SH-SY5Y (cell line): ENCODE measurements at regions not wholly inside any gene's neighbourhood (a gene's known extent, or its start where the extent isn't known, plus 50 kb on each side); places are given as distances from the start of the nearest gene placed in this dataset.

Source experiments
- GATA2 ChIP-seq: IDR thresholded peaks from 2 replicates; pipeline ENCODE4 v1.6.1; 2011; ENCODE audit warnings: mild to moderate bottlenecking, low read depth, low read length
- GATA3 ChIP-seq: IDR thresholded peaks from 2 replicates; pipeline ENCODE4 v1.6.1; 2011; ENCODE audit warnings: low read depth, mild to moderate bottlenecking, low read length, moderate library complexity

DNA sequence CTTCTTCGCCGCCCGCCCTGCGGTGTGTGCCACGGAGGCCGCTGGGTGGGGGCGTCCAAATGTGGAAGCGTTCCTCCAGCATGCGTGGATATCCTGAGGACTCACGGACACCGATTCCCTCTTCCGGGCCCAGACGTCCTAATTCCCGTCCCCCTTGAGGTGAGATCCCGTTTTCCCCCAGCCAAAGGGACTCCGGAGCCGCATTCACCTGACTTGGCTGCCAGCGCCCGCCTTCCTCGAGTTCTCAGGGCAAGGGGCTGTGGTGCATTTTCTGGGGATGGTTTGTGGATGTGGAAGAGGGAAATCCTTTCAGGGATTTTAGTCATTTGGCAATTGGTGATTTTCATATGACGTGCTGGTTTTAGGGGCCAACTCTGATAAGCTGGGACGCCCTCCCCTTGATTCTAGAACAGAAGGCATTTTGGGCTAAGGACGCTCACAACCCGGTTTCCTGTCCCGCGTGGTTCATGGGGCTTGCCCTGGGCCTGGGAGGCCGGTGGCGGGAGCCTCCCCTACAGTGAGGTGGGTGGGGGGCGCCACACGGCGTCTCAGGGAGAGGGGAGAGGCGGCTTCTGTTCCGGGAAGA, 165.4 kb downstream of the ACTR3B start:
- TF ChIP-seq GATA2 = no peak
- TF ChIP-seq GATA3 = no peak

DNA sequence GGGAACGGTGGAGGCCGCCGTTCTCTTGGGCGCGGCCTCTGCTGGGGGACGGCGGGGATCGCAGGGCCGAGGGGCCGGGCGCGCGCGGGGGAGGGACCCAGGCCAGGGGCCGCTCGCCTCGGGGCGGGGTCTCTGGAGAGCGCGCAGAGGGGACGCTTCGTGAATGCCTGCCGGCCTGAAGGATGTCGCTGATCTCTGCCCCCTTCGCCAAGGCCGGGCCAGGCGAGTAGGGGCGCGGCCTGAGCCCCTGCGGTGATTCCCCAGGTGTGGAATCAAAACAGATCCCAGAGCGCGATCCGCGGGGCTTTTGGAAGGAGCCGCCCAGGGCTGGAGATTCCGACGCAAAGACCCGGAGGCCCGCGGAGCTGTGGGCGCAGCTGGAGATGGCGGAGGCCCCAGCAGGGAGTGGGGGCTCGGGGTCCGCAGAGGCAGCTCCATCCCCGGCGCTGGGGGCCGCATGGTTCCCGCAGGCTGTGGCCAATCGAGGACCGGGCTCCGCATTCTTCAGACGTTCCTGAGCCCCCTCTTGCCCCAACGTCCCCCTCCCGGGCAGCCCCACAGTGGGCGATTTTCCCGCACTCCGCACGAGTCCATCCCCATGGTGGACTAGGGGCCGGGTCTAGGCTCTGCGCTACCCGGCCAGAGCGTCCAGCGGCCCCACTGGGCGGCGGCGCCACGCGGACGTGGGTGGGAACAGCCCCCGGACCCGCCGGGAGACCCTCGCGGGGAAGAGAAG, 166.0 kb downstream of the ACTR3B start:
- TF ChIP-seq GATA2 (no peak), GATA3 (no peak)

DNA sequence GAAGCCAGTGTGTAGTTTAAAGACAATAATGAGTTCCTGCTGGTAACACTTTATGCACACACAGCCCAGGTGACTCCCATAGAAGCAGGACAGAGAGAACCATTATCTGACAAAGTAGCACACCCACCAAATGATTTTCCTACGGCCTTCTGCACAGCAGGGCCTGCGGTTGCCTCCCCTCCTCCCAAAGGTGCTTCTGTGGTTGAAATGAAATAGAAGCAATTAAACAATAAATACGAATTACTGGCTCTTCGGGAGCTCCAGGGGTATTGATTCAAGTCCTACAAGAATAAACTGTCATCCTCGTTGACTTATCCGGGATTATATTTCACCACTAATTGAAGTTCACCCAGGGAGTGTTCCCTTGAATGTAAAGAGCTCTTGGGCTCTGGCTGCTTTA, 172.1 kb downstream of the ACTR3B start:
- TF ChIP-seq GATA3 (no peak), GATA2 (no peak)

DNA sequence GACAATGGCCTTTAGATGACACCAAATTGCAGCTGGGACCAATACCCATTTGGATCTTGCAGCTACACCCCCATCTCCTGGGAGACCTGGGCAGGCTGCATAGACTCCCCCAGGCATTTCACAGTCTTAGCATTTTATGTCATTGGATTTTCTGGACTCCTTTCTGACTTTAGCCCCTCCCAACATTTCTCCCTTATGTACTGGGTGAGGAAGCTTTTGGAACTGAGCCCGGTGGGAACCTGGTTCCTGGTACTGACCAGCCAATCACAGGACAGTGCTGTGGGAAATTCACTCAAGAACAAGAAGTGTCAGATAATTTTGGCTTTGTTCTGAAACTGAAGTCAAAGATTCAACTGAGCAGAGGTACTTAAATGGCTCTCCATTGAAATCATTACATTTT, 177.7 kb downstream of the ACTR3B start:
- TF ChIP-seq GATA2 (no peak), GATA3 (no peak)

DNA sequence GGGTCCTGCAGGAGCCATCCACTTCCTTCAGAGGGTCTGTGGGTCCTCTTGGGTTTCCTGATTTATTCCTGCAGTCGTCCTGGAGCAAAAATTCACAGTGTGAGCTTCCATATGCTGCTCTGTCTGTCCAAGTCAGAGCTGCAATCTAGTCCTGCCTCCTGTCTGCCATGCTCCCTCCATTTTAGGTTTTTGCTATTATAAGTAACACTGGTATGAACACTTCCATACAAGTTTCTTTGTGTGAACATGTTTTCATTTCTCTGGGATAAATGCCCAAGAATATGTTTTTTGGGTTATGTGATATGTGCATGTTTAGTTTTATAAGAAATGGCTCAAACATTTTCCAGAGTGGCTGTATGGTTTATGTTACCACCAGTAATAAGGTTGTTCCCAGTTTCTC, 188.1 kb downstream of the ACTR3B start:
- no peak for TF ChIP-seq GATA3
- no peak for TF ChIP-seq GATA2

DNA sequence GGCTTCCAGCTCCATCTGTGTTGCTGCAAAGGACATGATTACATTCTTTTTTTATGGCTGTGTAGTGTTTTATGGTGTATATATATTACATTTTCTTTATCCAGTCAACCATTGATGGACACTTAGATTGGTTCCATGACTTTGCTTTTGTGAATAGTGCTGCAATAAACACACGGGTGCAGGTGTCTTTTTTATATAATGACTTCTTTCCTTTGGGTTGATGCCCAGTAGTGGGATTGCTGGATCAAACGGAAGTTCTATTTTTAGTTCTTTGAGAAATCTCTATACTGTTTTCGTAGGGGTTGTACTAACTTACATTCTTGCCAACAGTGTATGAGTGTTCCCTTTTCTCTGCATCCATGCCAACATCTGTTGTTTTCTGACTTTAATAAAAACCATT, 189.7 kb downstream of the ACTR3B start:
- no peak for TF ChIP-seq GATA2
- no peak for TF ChIP-seq GATA3

DNA sequence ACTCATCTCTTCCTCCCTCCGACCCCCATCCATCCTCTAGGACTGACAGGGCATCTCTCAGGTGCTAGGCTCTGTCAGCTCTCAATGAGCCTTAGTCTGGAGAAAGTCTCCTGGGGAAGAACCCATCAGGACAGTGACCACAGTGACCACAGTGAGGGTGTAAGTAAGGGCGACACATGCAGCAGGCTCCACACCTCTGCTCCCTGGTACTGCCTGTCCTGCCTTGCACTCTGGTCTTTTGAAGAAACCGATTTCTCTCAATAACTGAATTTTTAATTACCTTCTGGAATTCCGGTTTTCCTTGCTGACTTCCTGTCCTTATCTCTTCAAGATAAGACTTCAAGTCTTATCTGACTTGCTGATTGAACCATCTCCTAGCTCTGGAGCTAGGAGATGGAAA, 190.2 kb downstream of the ACTR3B start:
- no peak for TF ChIP-seq GATA2
- TF ChIP-seq GATA3 = no peak

DNA sequence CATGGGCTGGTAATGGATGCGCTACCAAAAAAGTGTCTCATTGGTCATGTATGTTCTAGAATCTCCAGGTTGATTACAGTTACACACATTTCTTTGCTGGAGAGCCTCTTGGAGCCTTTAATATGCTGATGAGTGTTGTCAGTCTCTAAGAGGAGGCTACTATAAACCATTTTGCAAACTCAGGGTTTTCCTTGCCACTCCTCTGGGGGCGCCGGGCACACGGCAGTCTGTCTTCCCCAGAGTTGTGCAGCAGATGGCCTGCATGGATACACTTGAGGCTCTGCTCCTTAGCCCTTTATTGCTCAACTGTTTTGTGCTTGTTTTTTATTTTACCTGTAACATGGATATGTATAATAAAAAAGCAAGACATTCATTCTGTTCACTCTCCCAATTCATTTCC, 196.5 kb downstream of the ACTR3B start:
- TF ChIP-seq GATA2 (no peak), GATA3 (no peak)

DNA sequence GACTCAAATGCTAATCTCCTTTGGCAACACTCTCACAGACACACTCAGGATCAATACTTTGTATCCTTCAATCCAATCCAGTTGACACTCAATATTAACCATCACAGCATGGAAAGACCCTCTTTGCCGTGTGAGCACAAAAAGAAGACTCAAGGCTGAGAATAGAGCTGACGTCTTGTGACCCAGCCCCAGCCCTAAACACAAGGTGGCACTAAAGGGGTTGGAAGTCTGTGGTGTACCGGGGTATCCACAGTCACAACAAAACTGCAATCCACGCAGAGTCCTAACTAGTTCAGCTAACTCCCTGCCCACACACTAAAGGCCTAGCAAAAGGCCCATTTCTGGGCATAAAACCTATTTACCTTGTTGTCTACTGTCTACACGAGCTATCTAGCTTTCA, 200.1 kb downstream of the ACTR3B start:
- no peak for TF ChIP-seq GATA3
- no peak for TF ChIP-seq GATA2

DNA sequence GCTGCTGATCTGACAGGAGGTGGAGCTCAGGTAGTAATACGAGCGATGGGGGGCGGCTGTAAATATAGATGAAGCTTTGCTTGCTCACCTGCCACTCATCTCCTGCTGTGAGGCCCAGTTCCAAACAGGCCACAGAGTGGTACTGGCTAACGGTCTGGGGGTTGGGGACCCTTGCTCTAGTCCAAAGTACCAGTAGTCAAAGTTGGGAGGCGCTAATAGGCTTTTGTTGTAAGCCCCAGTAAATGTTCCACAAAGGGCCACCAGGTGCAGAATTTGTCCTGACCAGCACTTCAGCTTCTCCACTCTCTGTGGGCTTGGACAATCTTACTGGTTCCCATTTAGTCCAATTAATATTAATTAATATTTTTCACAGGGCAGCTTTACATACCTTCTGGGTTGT, 206.6 kb downstream of the ACTR3B start:
- no peak for TF ChIP-seq GATA2

DNA sequence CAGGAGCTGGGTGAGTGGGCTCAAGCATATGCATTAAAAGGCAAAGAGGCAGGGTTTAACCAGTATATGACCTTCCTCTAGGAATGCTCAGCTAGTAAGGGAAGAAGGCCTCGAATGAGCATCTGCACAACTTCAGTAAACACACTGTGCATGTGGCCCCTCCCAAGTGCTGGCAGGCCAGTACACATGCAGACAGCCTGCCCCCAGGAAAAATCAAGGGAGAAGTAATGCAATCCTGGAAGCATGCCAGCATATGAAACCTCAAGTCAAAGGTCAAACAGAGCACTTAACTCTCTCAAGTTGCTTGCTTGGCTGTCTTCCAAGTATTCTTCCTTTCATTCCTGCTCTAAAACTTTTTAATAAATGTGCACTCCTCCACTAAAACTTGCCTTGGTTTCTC, 208.4 kb downstream of the ACTR3B start:
- TF ChIP-seq GATA3 (no peak), GATA2 (no peak)

DNA sequence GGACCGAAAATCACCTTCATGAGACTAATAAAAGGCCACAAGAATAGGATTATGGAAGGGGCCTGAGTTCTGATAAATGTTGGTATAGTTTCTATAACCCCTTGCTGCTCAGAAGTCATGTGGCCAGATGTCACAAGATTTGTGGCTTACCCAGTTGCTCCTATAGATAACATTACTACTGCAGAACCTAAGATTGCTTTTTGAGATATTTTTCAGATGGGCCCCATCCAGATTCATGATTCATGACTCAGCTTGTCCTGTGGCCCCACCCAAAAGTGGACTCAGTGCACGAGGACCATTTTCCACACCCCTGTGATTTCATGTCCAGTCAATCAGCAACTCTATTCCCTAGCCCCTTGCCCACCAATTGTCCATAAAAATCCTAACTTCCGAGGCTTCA, 209.0 kb downstream of the ACTR3B start:
- TF ChIP-seq GATA3 = no peak
- no peak for TF ChIP-seq GATA2

DNA sequence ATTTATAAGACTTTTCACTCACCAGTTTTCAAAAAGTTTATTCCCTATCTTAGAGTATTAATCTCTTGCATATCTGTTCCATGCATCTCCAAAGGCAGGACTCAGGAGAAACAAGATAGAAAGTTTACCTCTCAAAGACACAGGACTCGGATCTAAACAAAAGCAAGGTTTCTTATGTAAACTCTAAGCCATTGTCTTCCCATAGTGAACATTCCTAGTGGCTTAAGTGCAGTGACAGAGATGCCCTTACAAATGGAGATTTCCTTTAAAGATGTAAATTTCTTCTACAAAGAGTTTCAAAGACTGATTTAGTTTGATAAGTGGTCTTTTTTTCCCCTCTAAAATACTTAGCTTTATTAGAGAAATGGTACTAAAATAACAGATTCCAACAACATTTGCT, 209.8 kb downstream of the ACTR3B start:
- no peak for TF ChIP-seq GATA2
- TF ChIP-seq GATA3 = no peak

DNA sequence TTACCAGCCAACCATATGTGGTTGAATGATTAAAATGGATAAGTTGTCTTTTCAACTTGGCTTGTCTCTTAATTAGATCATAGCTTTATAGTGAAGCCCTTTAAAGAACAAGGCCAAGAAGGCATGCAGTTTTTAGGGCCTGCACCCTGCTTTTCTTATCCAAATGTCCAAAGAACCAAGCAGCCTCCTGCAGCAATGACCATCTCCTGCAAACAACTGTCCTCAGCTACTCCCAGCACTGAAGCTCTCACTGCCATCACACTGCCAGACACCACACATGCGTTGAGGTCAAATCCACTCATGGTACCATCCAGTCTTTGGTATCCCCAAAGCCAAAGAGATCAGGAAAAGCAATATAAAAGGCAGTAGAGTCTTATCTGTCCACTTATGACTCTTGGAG, 210.3 kb downstream of the ACTR3B start:
- no peak for TF ChIP-seq GATA3
- no peak for TF ChIP-seq GATA2

DNA sequence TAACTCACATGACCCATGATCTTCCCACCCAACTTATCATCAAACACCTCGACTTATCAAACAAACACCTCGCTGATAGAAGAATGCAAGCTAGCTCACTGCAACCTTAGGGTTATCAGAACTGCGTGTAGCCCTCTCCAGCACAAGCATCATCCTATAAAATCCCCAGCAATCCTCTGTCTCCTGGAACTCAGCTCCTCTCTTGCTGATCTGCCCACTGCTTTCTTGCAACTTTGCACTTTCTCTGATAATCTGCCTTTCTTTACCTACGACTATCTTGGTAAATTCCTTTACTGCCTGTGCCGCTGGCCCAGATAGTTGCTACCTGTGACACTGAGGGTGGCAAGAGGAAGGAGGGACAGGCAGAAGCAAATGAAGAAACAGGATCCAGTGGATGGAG, 210.9 kb downstream of the ACTR3B start:
- no peak for TF ChIP-seq GATA2
- no peak for TF ChIP-seq GATA3

DNA sequence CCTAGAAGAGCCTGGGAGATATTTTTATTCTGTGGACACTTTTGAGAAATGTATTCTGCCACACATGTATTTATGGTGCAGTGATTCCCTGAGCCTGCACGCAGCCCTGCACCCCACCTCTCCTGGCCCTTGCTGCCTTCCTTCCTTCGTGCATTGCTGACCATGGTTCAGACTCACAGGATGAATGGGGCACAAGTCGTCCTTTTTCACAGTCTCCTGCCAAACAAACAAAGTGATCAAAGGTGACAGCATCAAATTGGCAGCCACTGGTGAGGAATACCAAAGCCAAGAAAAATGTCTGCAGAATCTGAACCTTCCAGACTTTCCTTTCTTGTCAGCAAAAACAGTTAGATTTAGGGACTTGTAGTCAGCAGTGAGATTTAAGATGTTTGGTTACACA, 215.0 kb downstream of the ACTR3B start:
- TF ChIP-seq GATA2 = no peak
- TF ChIP-seq GATA3 = no peak

DNA sequence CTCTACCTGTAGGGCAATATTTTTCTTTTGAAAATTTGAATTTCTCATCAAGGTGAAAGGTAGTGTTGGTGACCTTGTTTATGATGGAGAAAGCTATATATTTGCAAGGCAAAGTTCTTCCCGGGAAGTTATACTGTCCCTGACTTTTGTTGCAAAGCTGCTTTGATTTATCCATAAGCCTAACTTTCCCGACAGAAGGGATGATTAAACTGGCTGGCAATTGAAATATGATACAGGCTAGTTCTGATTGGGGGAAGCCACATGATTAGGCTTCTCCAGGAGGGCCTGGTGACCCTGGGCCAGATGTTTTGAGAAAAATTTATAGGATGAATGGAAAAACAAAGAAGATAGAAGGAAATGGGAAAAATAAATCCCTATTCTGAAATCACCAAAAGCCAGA, 215.5 kb downstream of the ACTR3B start:
- TF ChIP-seq GATA3 (no peak), GATA2 (no peak)

DNA sequence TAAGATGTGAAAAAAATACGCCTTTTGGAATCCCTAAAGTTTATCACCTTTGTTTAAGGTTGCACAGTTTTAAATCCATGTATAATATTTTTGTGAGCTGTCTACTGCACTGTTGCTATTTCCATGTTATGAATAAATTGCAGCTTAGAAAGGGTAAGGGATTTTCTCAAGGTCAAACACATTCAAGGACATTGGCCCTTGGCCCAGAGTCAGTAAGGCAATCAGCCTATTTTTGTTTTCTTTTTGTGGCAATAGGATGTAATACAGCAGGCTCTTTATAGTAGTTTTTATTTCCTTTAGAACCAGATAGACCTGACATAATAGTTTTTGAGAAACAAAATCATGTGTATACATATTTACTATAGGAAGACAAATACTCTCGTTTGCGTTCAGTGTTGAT, 219.8 kb downstream of the ACTR3B start:
- TF ChIP-seq GATA2 (no peak), GATA3 (no peak)
